HL-60 (cell line): ENCODE measurements at regions not wholly inside any gene's neighbourhood (a gene's known extent, or its start where the extent isn't known, plus 50 kb on each side); places are given as distances from the start of the nearest gene placed in this dataset.

Experiments used
- DNase-seq, 2 experiments: peaks; one replicate each; pipeline ENCODE4 v3.0.0-alpha.2; 2010 to 2020; ENCODE audit warnings: low read depth in 1 of 2, low spot score in 1 of 2
- H3K27ac ChIP-seq: fragments of 250-450 bp; sonication (Bioruptor Pico); replicated peaks from 2 replicates; pipeline ENCODE4 v1.5.1; 2020; ENCODE audit warnings: mild to moderate bottlenecking, moderate library complexity
- H3K27me3 ChIP-seq: fragments of 250-450 bp; sonication (Bioruptor Pico); 2 replicates; pipeline ENCODE4 v1.5.1; 2021; ENCODE audit warnings: mild to moderate bottlenecking, moderate library complexity; ENCODE audit not compliant: insufficient read depth, poor library complexity, severe bottlenecking
- H3K4me3 ChIP-seq: replicated peaks from 2 replicates; pipeline ENCODE4 v1.5.1; 2011; ENCODE audit warnings: mild to moderate bottlenecking, control low read depth, low read length; ENCODE audit not compliant: insufficient read depth
- GABPA ChIP-seq: IDR thresholded peaks from 2 replicates; pipeline ENCODE4 v1.6.1; 2012; ENCODE audit warnings: low read depth
- POLR2AphosphoS5 ChIP-seq: IDR thresholded peaks from 2 replicates; pipeline ENCODE4 v1.6.1; 2012; ENCODE audit warnings: low read depth
- SPI1 ChIP-seq: IDR thresholded peaks from 2 replicates; pipeline ENCODE4 v1.6.1; 2012; ENCODE audit warnings: low read depth, mild to moderate bottlenecking, borderline replicate concordance
- TF ChIP-seq, protein P1 (sequence below): IDR thresholded peaks from one replicate; pipeline ENCODE4 v1.5.1; 2011; ENCODE audit warnings: low read length, control low read depth, inconsistent platforms; ENCODE audit not compliant: insufficient read depth
- TF ChIP-seq, protein P2 (sequence below): IDR thresholded peaks from 2 replicates; pipeline ENCODE4 v1.6.1; 2012; ENCODE audit warnings: low read depth; ENCODE audit not compliant: insufficient replicate concordance

DNA sequence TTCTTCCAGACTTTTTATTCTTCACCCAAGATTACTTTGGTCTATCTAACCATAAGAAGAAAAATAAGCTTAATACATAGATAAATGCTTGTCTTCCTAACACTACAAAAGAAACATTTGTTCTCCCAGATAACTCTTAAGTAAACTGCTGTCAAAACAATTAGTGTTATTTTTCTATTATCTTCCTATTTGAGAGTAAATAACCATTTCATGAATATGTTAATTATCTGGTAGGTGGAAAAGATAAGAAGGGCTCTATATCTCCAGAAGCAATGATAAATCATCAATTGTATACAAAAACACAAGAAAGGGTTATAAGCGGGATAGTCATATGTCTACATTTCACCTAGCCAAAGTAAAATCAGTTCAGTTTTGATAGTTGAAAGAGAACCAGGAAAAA, 180.4 kb downstream of the ZIC3 start:
- H3K27ac ChIP-seq, result no peak overlapping the region
- no peak overlapping the region for H3K4me3 ChIP-seq
- no peaks in the 10 kb centered on the region for H3K27me3 ChIP-seq
- DNase-seq, result no peak
- TF ChIP-seq SPI1, result no peak
- no peak for TF ChIP-seq POLR2AphosphoS5
- TF ChIP-seq, protein P1, sequence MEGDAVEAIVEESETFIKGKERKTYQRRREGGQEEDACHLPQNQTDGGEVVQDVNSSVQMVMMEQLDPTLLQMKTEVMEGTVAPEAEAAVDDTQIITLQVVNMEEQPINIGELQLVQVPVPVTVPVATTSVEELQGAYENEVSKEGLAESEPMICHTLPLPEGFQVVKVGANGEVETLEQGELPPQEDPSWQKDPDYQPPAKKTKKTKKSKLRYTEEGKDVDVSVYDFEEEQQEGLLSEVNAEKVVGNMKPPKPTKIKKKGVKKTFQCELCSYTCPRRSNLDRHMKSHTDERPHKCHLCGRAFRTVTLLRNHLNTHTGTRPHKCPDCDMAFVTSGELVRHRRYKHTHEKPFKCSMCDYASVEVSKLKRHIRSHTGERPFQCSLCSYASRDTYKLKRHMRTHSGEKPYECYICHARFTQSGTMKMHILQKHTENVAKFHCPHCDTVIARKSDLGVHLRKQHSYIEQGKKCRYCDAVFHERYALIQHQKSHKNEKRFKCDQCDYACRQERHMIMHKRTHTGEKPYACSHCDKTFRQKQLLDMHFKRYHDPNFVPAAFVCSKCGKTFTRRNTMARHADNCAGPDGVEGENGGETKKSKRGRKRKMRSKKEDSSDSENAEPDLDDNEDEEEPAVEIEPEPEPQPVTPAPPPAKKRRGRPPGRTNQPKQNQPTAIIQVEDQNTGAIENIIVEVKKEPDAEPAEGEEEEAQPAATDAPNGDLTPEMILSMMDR, result no peak
- TF ChIP-seq, protein P2, sequence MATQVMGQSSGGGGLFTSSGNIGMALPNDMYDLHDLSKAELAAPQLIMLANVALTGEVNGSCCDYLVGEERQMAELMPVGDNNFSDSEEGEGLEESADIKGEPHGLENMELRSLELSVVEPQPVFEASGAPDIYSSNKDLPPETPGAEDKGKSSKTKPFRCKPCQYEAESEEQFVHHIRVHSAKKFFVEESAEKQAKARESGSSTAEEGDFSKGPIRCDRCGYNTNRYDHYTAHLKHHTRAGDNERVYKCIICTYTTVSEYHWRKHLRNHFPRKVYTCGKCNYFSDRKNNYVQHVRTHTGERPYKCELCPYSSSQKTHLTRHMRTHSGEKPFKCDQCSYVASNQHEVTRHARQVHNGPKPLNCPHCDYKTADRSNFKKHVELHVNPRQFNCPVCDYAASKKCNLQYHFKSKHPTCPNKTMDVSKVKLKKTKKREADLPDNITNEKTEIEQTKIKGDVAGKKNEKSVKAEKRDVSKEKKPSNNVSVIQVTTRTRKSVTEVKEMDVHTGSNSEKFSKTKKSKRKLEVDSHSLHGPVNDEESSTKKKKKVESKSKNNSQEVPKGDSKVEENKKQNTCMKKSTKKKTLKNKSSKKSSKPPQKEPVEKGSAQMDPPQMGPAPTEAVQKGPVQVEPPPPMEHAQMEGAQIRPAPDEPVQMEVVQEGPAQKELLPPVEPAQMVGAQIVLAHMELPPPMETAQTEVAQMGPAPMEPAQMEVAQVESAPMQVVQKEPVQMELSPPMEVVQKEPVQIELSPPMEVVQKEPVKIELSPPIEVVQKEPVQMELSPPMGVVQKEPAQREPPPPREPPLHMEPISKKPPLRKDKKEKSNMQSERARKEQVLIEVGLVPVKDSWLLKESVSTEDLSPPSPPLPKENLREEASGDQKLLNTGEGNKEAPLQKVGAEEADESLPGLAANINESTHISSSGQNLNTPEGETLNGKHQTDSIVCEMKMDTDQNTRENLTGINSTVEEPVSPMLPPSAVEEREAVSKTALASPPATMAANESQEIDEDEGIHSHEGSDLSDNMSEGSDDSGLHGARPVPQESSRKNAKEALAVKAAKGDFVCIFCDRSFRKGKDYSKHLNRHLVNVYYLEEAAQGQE, result no peak
- TF ChIP-seq GABPA, result no peak

DNA sequence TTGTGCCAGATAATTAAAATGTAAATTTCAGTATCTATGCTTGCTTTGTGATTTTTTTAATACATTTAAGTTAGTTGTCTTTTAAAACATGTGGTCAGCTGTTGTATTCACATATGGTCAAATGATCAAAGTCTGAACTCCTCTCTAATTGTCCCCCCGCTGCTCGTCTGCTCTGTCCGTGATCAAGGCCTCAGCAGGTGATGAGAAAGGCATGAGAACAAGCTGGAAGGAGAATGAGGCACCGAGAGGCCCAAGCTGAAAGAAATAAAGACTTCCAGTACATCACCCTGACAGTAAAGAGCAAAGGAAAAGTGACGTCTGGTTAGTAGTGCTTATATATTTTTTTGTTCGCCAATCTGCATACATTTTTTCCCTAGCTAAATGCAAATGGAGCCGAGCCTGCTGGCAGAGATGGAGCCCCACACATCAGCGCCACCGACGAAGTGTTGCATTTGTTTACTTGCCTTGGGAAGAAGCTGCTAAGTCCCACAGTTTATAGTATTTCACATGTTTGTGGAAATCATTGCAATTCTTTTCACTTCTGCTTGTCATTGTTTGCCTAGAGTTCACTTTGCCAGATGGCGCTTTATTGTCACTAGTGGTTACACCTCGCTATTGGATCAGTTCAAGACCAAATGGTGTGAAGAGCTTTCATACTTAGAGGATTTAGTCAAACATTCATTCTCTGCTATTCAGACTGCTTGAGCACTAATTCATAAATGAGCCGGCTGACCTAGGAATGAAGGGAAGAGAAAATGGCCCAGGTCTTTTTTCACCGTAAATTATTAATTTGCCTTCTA, 181.5 kb downstream of the ZIC3 start:
- no peak overlapping the region for H3K4me3 ChIP-seq
- no peaks in the 10 kb centered on the region for H3K27me3 ChIP-seq
- no peak overlapping the region for H3K27ac ChIP-seq
- TF ChIP-seq SPI1, result no peak
- TF ChIP-seq, protein P1, result no peak
- TF ChIP-seq GABPA, result no peak
- no peak for TF ChIP-seq POLR2AphosphoS5
- TF ChIP-seq, protein P2, result no peak
- DNase-seq, result no peak

DNA sequence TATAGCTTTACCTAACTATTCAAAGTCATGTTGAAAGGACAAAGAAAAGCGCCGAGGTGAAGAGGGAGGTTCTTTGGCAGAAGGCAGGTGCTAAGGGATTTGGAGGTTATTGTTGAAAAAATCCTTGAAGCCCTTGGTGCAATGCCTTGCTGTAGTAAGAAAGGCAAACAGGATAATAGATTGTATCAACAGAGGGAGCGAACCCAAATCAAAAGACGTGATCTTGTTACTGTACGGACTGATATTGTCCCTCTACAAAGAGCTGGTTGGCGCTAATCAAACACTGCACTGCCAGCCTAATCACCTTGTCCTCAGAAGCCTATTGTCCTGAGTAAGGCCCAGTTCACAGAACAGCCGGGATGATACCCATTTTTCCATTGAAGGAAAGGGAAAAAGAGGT, 182.9 kb downstream of the ZIC3 start:
- TF ChIP-seq SPI1, result no peak
- TF ChIP-seq POLR2AphosphoS5, result no peak
- TF ChIP-seq, protein P2, result no peak
- TF ChIP-seq, protein P1, result no peak
- no peak for TF ChIP-seq GABPA
- no peak for DNase-seq
- Histone ChIP-seq H3K4me3 (no peak overlapping the region), H3K27ac (no peak overlapping the region), H3K27me3 (no peaks in the 10 kb centered on the region)
